ENCODE measurements at regions not wholly inside any gene's neighbourhood (a gene's known extent, or its start where the extent isn't known, plus 50 kb on each side); places are given as distances from the start of the nearest gene placed in this dataset.

DNA sequence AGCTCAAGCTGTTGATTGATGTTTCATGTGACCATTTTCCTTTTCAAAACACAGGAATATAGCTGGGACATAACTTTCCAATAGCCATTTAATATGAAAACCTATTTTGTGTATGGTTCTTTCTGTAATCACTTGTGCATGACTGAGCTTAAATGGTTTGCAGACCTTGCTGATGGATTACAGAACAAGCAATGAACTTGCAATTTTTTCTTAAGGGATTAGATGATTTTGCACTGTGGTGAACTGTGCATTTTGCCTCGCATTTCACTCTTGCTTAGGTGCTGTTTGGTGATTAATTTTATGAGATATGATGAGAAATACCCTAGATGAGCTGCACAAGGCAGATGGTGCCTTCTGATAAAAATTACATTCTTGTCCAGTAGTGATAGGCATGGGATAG, 419.0 kb upstream of the FBXO33 start:
- Histone ChIP-seq H3K27me3 (no peaks in the 10 kb centered on the region), H3K27ac (no peak overlapping the region), H3K36me3 (replicated peaks in 1 of 2; ENCODE audit: insufficient read depth in 1 of 2, low read depth in 2 of 2) (no peaks in the 10 kb centered on the region), H3K4me1 (no peaks in the 10 kb centered on the region), H3K9me3 (no peaks in the 10 kb centered on the region), H3K4me3 (no peak overlapping the region)
- TF ChIP-seq POLR2A (IDR thresholded peaks at IDR 0.05) (no peak), CTCF (IDR thresholded peaks at IDR 0.05) (no peak)
- ATAC-seq (no peak), DNase-seq (no peak)
- intact Hi-C loops (cut with DNase I), result no loop called here
- WGBS, 2 donors, result 33 to 45% methylated on average over 1 of the region's 1 CpG

DNA sequence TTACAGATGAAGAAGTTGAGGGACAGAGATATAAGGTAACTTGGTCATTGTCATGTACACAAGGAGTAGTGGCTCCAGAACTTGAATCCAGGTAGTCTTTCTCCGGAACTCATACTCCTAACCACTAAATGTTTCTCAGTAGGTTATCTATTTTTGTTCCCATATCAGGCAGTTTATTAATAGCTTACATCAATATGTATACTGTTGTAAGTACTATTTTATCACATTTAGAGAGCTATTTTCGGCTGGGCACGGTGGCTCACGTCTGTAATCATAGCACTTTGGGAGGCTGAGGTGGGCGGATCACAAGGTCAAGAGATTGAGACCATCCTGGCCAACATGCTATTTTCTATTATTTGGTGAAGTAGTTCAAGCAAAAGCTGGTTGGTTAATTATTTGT, 415.6 kb upstream of the FBXO33 start:
- H3K27ac ChIP-seq, result no peak overlapping the region
- TF ChIP-seq CTCF (IDR thresholded peaks at IDR 0.05) (no peak), POLR2A (IDR thresholded peaks at IDR 0.05) (no peak)
- no peaks in the 10 kb centered on the region for H3K9me3 ChIP-seq
- 44 to 52% methylated on average over 5 of the region's 5 CpGs for WGBS, 2 donors
- H3K27me3 ChIP-seq, result no peaks in the 10 kb centered on the region
- no peak for DNase-seq
- no peak for ATAC-seq
- intact Hi-C loops (cut with DNase I), result no loop called here
- no peaks in the 10 kb centered on the region for H3K4me1 ChIP-seq
- no peak overlapping the region for H3K4me3 ChIP-seq
- H3K36me3 ChIP-seq (replicated peaks in 1 of 2; ENCODE audit: insufficient read depth in 1 of 2, low read depth in 2 of 2), result no peaks in the 10 kb centered on the region

DNA sequence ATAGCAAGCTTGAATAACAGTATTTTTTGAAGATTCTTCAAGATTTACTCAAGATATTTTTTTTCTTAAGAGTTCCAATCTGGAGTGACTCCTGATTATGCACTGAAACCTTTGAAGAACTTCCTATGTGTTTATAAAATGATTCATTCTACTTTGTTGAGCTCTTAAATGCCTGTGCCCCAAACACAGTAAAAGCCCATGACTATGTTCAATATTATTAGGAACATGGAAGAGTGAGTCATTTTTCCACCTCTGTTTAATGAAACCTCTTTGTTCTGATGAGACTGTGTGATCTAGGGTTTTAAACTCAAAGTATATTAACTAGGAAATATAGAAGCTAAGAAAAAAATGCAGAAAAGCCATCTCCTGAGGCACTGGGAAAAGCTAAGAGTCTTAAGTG, 415.0 kb upstream of the FBXO33 start:
- no peaks in the 10 kb centered on the region for H3K9me3 ChIP-seq
- H3K27me3 ChIP-seq, result no peaks in the 10 kb centered on the region
- H3K4me3 ChIP-seq, result no peak overlapping the region
- ATAC-seq (no peak), DNase-seq (no peak)
- H3K36me3 ChIP-seq (replicated peaks in 1 of 2; ENCODE audit: insufficient read depth in 1 of 2, low read depth in 2 of 2), result no peaks in the 10 kb centered on the region
- intact Hi-C loops (cut with DNase I), result no loop called here
- H3K4me1 ChIP-seq, result no peaks in the 10 kb centered on the region
- no peak overlapping the region for H3K27ac ChIP-seq
- TF ChIP-seq POLR2A (IDR thresholded peaks at IDR 0.05) (no peak), CTCF (IDR thresholded peaks at IDR 0.05) (no peak)

DNA sequence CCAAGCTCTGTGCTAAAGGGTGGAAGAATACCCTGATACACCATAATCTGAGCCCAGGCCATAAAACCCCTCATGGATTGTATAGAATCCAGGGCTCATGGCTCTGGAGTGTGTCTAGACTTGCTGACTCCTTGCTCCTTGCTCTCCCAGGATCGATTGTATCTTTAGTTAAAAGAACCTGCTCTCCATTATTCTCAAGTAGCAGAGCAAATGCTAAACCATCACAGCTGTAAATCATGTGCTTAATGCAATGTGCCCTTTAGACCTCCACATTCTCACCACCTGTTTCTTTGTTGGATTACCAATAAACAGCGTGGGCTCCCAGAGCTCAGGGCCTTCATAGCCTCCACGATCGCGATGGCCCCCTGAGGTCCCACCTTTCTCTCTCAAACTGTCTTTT, 411.6 kb upstream of the FBXO33 start:
- WGBS, 2 donors, result 78 to 80% methylated on average over 5 of the region's 5 CpGs
- no peak for DNase-seq
- H3K4me3 ChIP-seq, result no peak overlapping the region
- H3K9me3 ChIP-seq, result no peaks in the 10 kb centered on the region
- no peaks in the 10 kb centered on the region for H3K27me3 ChIP-seq
- no peaks in the 10 kb centered on the region for H3K4me1 ChIP-seq
- H3K27ac ChIP-seq, result no peak overlapping the region
- no peaks in the 10 kb centered on the region for H3K36me3 ChIP-seq (replicated peaks in 1 of 2; ENCODE audit: insufficient read depth in 1 of 2, low read depth in 2 of 2)
- no peak for ATAC-seq
- intact Hi-C loops (cut with DNase I), result no loop called here
- TF ChIP-seq CTCF (IDR thresholded peaks at IDR 0.05) (no peak), POLR2A (IDR thresholded peaks at IDR 0.05) (no peak)

- no peak for DNase-seq
- intact Hi-C loops (cut with DNase I), result no loop called here
- Histone ChIP-seq H3K9me3 (no peaks in the 10 kb centered on the region), H3K36me3 (replicated peaks in 1 of 2; ENCODE audit: insufficient read depth in 1 of 2, low read depth in 2 of 2) (no peaks in the 10 kb centered on the region), H3K4me1 (no peaks in the 10 kb centered on the region), H3K27ac (no peak overlapping the region), H3K4me3 (no peak overlapping the region), H3K27me3 (no peaks in the 10 kb centered on the region)
- no peak for TF ChIP-seq POLR2A (IDR thresholded peaks at IDR 0.05)
- TF ChIP-seq CTCF (IDR thresholded peaks at IDR 0.05), result no peak
- no peak for ATAC-seq
These were observed 408.9 kb upstream of the FBXO33 start for GRCh38 chr14:39841088-39841487.
